Keratinocyte (primary cell): ENCODE measurements at regions not wholly inside any gene's neighbourhood (a gene's known extent, or its start where the extent isn't known, plus 50 kb on each side); places are given as distances from the start of the nearest gene placed in this dataset.

Experiments
- DNase-seq: peaks from one replicate; pipeline ENCODE4 v3.0.0-alpha.2; 2011; ENCODE audit warnings: low read depth, missing footprints, low spot score
- FAIRE-seq: peaks from 2 replicates; lab custom pipeline; 2011; peaks lifted over from hg19 to GRCh38; lab: Jason Lieb, UNC
- H2AFZ ChIP-seq: 2 replicates; pipeline ENCODE4 v1.6.0; 2012; ENCODE audit warnings: low read length, control low read depth, inconsistent platforms; ENCODE audit not compliant: control insufficient read depth
- H3K27ac ChIP-seq: 2 replicates; pipeline ENCODE4 v1.5.1; 2011; ENCODE audit warnings: low read length; ENCODE audit not compliant: control insufficient read depth, insufficient read depth
- H3K27me3 ChIP-seq: 3 replicates; pipeline ENCODE4 v1.6.0; 2011; ENCODE audit warnings: low read length; ENCODE audit not compliant: control insufficient read depth, insufficient read depth; ENCODE audit errors: extremely low read depth
- H3K36me3 ChIP-seq, 2 experiments: 2 replicates in 1 of 2; 3 replicates in 1 of 2; pipeline ENCODE4 v1.5.1; 2011; ENCODE audit warnings: low read length in 2 of 2, mild to moderate bottlenecking in 1 of 2; ENCODE audit not compliant: control insufficient read depth in 2 of 2, insufficient read depth in 2 of 2; ENCODE audit errors: extremely low read depth in 1 of 2
- H3K4me1 ChIP-seq: 3 replicates; pipeline ENCODE4 v1.5.1; 2011; ENCODE audit warnings: low read length; ENCODE audit not compliant: control insufficient read depth, insufficient read depth; ENCODE audit errors: extremely low read depth
- H3K4me2 ChIP-seq: 3 replicates; pipeline ENCODE4 v1.6.0; 2011; ENCODE audit warnings: low read depth, low read length; ENCODE audit not compliant: control insufficient read depth, insufficient read depth; ENCODE audit errors: extremely low read depth
- H3K4me3 ChIP-seq, 3 experiments: fragments of 200-600 bp in 1 of 3; sonication (generic) in 1 of 3; 2 replicates in 2 of 3; 3 replicates in 1 of 3; pipeline ENCODE4 v1.5.1; 2011 to 2016; ENCODE audit warnings: low read length in 3 of 3, mild to moderate bottlenecking in 3 of 3, control low read depth in 2 of 3, inconsistent platforms in 1 of 3, low read depth in 1 of 3, mixed read lengths in 1 of 3, mixed run types in 1 of 3, moderate library complexity in 1 of 3; ENCODE audit not compliant: control insufficient read depth in 2 of 3, insufficient read depth in 2 of 3; ENCODE audit errors: extremely low read depth in 1 of 3
- H3K79me2 ChIP-seq: 2 replicates; pipeline ENCODE4 v1.6.0; 2012; ENCODE audit warnings: low read length; ENCODE audit not compliant: control insufficient read depth, insufficient read depth
- H3K9ac ChIP-seq: 3 replicates; pipeline ENCODE4 v1.6.0; 2011; ENCODE audit warnings: low read length; ENCODE audit not compliant: control insufficient read depth, insufficient read depth; ENCODE audit errors: extremely low read depth
- H3K9me1 ChIP-seq: 3 replicates; pipeline ENCODE4 v1.6.0; 2011; ENCODE audit warnings: low read length; ENCODE audit not compliant: control insufficient read depth, insufficient read depth; ENCODE audit errors: extremely low read depth
- H3K9me3 ChIP-seq: 2 replicates; pipeline ENCODE4 v1.5.1; 2012; ENCODE audit warnings: low read depth, low read length; ENCODE audit not compliant: control insufficient read depth
- H4K20me1 ChIP-seq: 3 replicates; pipeline ENCODE4 v1.6.0; 2011; ENCODE audit warnings: low read length; ENCODE audit not compliant: control insufficient read depth, insufficient read depth; ENCODE audit errors: extremely low read depth
- EZH2 ChIP-seq: IDR thresholded peaks from one replicate; pipeline ENCODE4 v1.6.1; 2012; ENCODE audit warnings: inconsistent platforms, mild to moderate bottlenecking, low read length, moderate library complexity
- dilution Hi-C: fragments of 300-500 bp; cut with MboI; formaldehyde crosslinking; loops from one replicate; pipeline ENCODE4 v1.7.0; 2020; ENCODE audit warnings: low sequenced_read_pairs; ENCODE audit not compliant: extremely low pct_ligation_motif_present
- TF ChIP-seq, protein P1 (sequence below), 3 experiments: IDR thresholded peaks in 1 of 3; conservative IDR thresholded peaks in 1 of 3; optimal IDR thresholded peaks in 1 of 3; 2 replicates in 2 of 3; 3 replicates in 1 of 3; pipeline versions ENCODE3 to v1.5.1; 2011; ENCODE audit warnings: low read length in 3 of 3, mild to moderate bottlenecking in 3 of 3, moderate library complexity in 2 of 3, control low read depth in 1 of 3, inconsistent platforms in 1 of 3; ENCODE audit not compliant: insufficient read depth in 2 of 3; ENCODE audit errors: extremely low read depth in 1 of 3

DNA sequence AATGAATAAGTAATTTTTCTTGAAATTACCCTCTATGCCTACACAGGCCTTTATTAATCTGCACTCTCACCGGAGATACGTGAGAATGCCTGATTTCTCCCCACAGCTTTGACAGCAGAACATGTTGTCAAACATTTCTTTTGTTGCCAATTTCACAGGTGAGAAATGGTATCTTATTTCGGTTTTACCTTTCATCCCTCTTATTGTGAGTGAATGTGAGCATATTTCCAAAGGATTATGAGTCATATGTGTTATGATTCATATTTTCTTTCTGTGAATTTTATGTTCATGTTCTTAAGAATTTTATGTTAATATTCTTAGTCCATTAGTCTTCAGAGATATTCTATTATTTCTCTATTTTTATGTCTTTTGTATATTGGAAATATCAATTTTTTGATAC, 965.1 kb downstream of the CCSER2 start:
- Histone ChIP-seq H3K9ac (no peak overlapping the region), H3K9me1 (no peaks in the 10 kb centered on the region), H3K36me3 (no peaks in the 10 kb centered on the region), H3K4me1 (no peaks in the 10 kb centered on the region), H3K4me3 (no peak overlapping the region), H3K4me2 (no peak overlapping the region), H2AFZ (no peak overlapping the region), H3K27me3 (no peaks in the 10 kb centered on the region), H3K79me2 (no peaks in the 10 kb centered on the region), H3K27ac (no peak overlapping the region), H3K9me3 (no peaks in the 10 kb centered on the region), H4K20me1 (no peaks in the 10 kb centered on the region)
- dilution Hi-C loops: no loop called here
- DNase-seq (no peak), FAIRE-seq (no peak)
- TF ChIP-seq, protein P1, sequence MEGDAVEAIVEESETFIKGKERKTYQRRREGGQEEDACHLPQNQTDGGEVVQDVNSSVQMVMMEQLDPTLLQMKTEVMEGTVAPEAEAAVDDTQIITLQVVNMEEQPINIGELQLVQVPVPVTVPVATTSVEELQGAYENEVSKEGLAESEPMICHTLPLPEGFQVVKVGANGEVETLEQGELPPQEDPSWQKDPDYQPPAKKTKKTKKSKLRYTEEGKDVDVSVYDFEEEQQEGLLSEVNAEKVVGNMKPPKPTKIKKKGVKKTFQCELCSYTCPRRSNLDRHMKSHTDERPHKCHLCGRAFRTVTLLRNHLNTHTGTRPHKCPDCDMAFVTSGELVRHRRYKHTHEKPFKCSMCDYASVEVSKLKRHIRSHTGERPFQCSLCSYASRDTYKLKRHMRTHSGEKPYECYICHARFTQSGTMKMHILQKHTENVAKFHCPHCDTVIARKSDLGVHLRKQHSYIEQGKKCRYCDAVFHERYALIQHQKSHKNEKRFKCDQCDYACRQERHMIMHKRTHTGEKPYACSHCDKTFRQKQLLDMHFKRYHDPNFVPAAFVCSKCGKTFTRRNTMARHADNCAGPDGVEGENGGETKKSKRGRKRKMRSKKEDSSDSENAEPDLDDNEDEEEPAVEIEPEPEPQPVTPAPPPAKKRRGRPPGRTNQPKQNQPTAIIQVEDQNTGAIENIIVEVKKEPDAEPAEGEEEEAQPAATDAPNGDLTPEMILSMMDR (optimal IDR thresholded peaks at IDR 0.05 in 1 of 3, IDR thresholded peaks at IDR 0.05 in 1 of 3, conservative IDR thresholded peaks at IDR 0.05 in 1 of 3; ENCODE audit: extremely low read depth in 1 of 3, insufficient read depth in 2 of 3, low read length in 3 of 3): no peak
- no peak for TF ChIP-seq EZH2

DNA sequence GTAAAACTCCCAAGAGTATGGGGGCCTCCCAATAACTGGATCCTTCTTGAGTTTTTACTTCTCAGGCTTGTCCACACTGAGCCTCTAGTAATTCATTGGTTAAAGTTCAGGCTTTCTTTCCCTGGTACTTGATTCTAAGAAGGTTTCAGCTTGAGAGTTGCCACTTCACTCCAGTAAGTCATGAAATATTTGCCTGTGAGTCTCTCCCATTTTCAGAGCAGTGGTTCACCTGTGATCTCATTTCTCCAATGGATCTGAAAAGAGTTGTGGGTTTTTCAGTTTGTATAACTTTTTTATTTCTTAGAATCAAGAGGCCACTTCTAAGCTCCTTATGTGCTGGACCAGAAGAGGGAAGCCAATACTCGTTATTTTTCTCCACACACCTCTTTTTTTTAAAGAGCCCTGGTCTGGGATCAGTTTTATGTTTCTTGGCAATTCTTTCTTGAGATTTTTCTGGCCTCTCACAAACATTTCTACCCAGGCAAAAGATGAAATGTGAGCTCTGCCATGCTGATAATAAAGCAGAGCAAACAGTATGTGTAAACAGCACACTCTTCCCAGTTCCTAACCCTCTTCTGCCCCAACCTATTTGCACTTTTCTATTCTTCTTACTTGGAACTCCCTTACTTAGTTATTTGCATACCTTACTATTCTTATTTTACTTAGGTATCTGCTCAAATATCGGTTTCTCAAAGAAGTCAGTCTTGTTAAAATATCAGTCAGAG, 983.4 kb downstream of the CCSER2 start:
- dilution Hi-C loops: no loop called here
- no peaks in the 10 kb centered on the region for H3K36me3 ChIP-seq
- H3K9me1 ChIP-seq: no peaks in the 10 kb centered on the region
- H3K4me3 ChIP-seq: no peak overlapping the region
- H3K79me2 ChIP-seq: no peaks in the 10 kb centered on the region
- no peaks in the 10 kb centered on the region for H4K20me1 ChIP-seq
- DNase-seq (no peak), FAIRE-seq (no peak)
- no peaks in the 10 kb centered on the region for H3K27me3 ChIP-seq
- H2AFZ ChIP-seq: no peak overlapping the region
- H3K4me2 ChIP-seq: no peak overlapping the region
- TF ChIP-seq EZH2: no peak
- TF ChIP-seq, protein P1 (optimal IDR thresholded peaks at IDR 0.05 in 1 of 3, IDR thresholded peaks at IDR 0.05 in 1 of 3, conservative IDR thresholded peaks at IDR 0.05 in 1 of 3; ENCODE audit: extremely low read depth in 1 of 3, insufficient read depth in 2 of 3, low read length in 3 of 3): no peak
- H3K4me1 ChIP-seq: no peaks in the 10 kb centered on the region
- no peak overlapping the region for H3K27ac ChIP-seq
- H3K9ac ChIP-seq: no peak overlapping the region
- H3K9me3 ChIP-seq: no peaks in the 10 kb centered on the region
